MM.1S (cell line): ENCODE measurements at regions not wholly inside any gene's neighbourhood (a gene's known extent, or its start where the extent isn't known, plus 50 kb on each side); places are given as distances from the start of the nearest gene placed in this dataset.

Source experiments
- CTCF ChIP-seq: fragments of 300-600 bp; sonication (generic); IDR thresholded peaks from 2 replicates; pipeline ENCODE4 v1.5.1; 2016; ENCODE audit warnings: antibody characterized with exemption, low read length, mixed read lengths
- EZH2 ChIP-seq: fragments of 300-600 bp; sonication (generic); optimal IDR thresholded peaks from 2 replicates; pipeline ENCODE3; 2017; ENCODE audit warnings: low read depth, mild to moderate bottlenecking, antibody characterized with exemption, low read length, mixed read lengths
- EZH2phosphoT487 ChIP-seq: fragments of 300-600 bp; sonication (generic); IDR thresholded peaks from 2 replicates; pipeline ENCODE4 v1.6.1; 2018; ENCODE audit warnings: antibody characterized with exemption, low read length

- TF ChIP-seq CTCF (no peak), EZH2phosphoT487 (no peak), EZH2 (no peak)
Observed at GRCh38 chr2:154620471-154620870, 78.0 kb upstream of the KCNJ3 start.
